GM12878 (cell line): ENCODE measurements at regions not wholly inside any gene's neighbourhood (a gene's known extent, or its start where the extent isn't known, plus 50 kb on each side); places are given as distances from the start of the nearest gene placed in this dataset.

Source experiments
- ATAC-seq: fragments of 200-7000 bp; cut with Tn5 transposase; 3 replicates; pipeline ENCODE4 v1.9.1; 2020; ENCODE audit warnings: mild to moderate bottlenecking, moderate library complexity
- BruUV-seq: library from RNA; stranded (reverse); fragments of 400-500 nt; replicated peaks from 2 replicates; lab custom pipeline; 2021; lab: Mats Ljungman, UMichigan
- CTCF ChIA-PET: fragments of 300-600 bp; sonication (Branson Sonifier 250); formaldehyde crosslinking; extraction: SDS; loops from one replicate; lab custom pipeline; 2021; ENCODE audit warnings: inconsistent platforms; lab: Yijun Ruan, JAX
- POLR2A ChIA-PET: fragments of 350-600 bp; formaldehyde crosslinking; extraction: SDS; loops from one replicate; lab custom pipeline; 2021; ENCODE audit warnings: inconsistent platforms; lab: Charles Lee
- RAD21 ChIA-PET: fragments of 300-600 bp; sonication (Branson Sonifier 250); formaldehyde crosslinking; loops from one replicate; lab custom pipeline; 2023; ENCODE audit warnings: antibody characterized with exemption; ENCODE audit not compliant: unreplicated experiment; lab: Charles Lee
- SMC1A ChIA-PET: fragments of 300-600 bp; sonication (Branson Sonifier 250); formaldehyde crosslinking; loops from one replicate; lab custom pipeline; 2023; ENCODE audit not compliant: unreplicated experiment, uncharacterized antibody; lab: Charles Lee
- DNase-seq: peaks from one replicate; pipeline ENCODE4 v3.0.0-alpha.2; 2011; ENCODE audit warnings: low read depth, low spot score
- FAIRE-seq: peaks from 3 replicates; lab custom pipeline; 2011; peaks lifted over from hg19 to GRCh38; lab: Jason Lieb, UNC
- H2AFZ ChIP-seq: 2 replicates; pipeline ENCODE4 v1.6.0; 2011; ENCODE audit warnings: low read depth, low read length, control low read depth; ENCODE audit not compliant: control insufficient read depth
- H3K27ac ChIP-seq: 2 replicates; pipeline ENCODE4 v1.5.1; 2011; ENCODE audit warnings: control low read depth; ENCODE audit not compliant: control insufficient read depth, insufficient read depth
- H3K27me3 ChIP-seq, 2 experiments: replicated peaks in 1 of 2; 2 replicates each; pipeline versions ENCODE4 v1.6.0 to v1.6.1; 2011; ENCODE audit warnings: low read length in 1 of 2; ENCODE audit not compliant: control insufficient read depth in 2 of 2, insufficient read depth in 2 of 2
- H3K36me3 ChIP-seq, 2 experiments: 2 replicates each; pipeline ENCODE4 v1.5.1; 2011; ENCODE audit warnings: low read length in 1 of 2; ENCODE audit not compliant: control insufficient read depth in 2 of 2, insufficient read depth in 2 of 2
- H3K4me1 ChIP-seq: 2 replicates; pipeline ENCODE4 v1.6.1; 2011; ENCODE audit warnings: mild to moderate bottlenecking, low read length, moderate library complexity, mixed read lengths; ENCODE audit not compliant: control insufficient read depth, insufficient read depth
- H3K4me2 ChIP-seq: 2 replicates; pipeline ENCODE4 v1.6.0; 2011; ENCODE audit warnings: control low read depth; ENCODE audit not compliant: control insufficient read depth, insufficient read depth
- H3K4me3 ChIP-seq: fragments of 200-600 bp; sonication (generic); 2 replicates; pipeline ENCODE4 v1.5.1; 2016
- H3K79me2 ChIP-seq: 2 replicates; pipeline ENCODE4 v1.6.0; 2011; ENCODE audit warnings: low read length; ENCODE audit not compliant: control insufficient read depth, insufficient read depth
- H3K9ac ChIP-seq: 2 replicates; pipeline ENCODE4 v1.8.0; 2011; ENCODE audit warnings: low read length, control low read depth, mixed read lengths; ENCODE audit not compliant: control insufficient read depth, insufficient read depth
- H3K9me3 ChIP-seq: replicated peaks from 3 replicates; pipeline ENCODE4 v1.5.1; 2011; ENCODE audit warnings: mild to moderate bottlenecking, low read length; ENCODE audit not compliant: control insufficient read depth, insufficient read depth
- H4K20me1 ChIP-seq: 2 replicates; pipeline ENCODE4 v1.6.0; 2011; ENCODE audit not compliant: control insufficient read depth, insufficient read depth
- ATF7 ChIP-seq: fragments of 450-650 bp; IDR thresholded peaks from 2 replicates; pipeline ENCODE4 v1.6.1; 2016; ENCODE audit warnings: low read depth, mild to moderate bottlenecking
- POLR2A ChIP-seq: IDR thresholded peaks from 2 replicates; pipeline ENCODE4 v1.6.1; 2011; ENCODE audit warnings: low read depth, mild to moderate bottlenecking, low read length
- PRDM15 ChIP-seq: fragments of 450-650 bp; formaldehyde crosslinking; IDR thresholded peaks from 2 replicates; pipeline ENCODE4 v1.4.0; 2020; ENCODE audit warnings: mild to moderate bottlenecking, moderate library complexity
- RFX5 ChIP-seq: IDR thresholded peaks from 2 replicates; pipeline ENCODE4 v1.6.1; 2011; ENCODE audit warnings: low read depth, low read length, improper control_type of control experiment
- ZNF207 ChIP-seq: fragments of 450-650 bp; IDR thresholded peaks from 2 replicates; pipeline ENCODE4 v1.6.1; 2014; ENCODE audit warnings: antibody characterized with exemption, mild to moderate bottlenecking, borderline replicate concordance
- WGBS: methylation state at CpG from one replicate; pipeline ENCODE4 v1.1.6; 2016; ENCODE audit warnings: low lambda C conversion rate; ENCODE audit not compliant: insufficient replicate concordance, insufficient coverage; ENCODE audit errors: missing lambda C conversion rate; 5-methylcytosine and 5-hydroxymethylcytosine counted together
- in situ Hi-C: fragments of 300-500 bp; cut with MboI; formaldehyde crosslinking; loops from 9 replicates; pipeline ENCODE4 v1.14.3; 2018; ENCODE audit warnings: mixed read lengths
- intact Hi-C: fragments of 100-400 bp; cut with micrococcal nuclease; formaldehyde crosslinking; loops from one replicate; pipeline ENCODE4 v1.14.2; 2022; ENCODE audit not compliant: unreplicated experiment

- TF ChIP-seq PRDM15 (CRISPR knock-in tag) (no peak), POLR2A (no peak)
These were observed 398.4 kb upstream of the RGS6 start (continued) for GRCh38 chr14:71533800-71534199.

GRCh38 chr14:71534506-71534905 lies 397.7 kb upstream of the RGS6 start:
- RAD21 ChIA-PET, result interaction anchor here (1.3 kb wide), 1 partner anchor 12 kb away, joined by 6 read pairs; no protein-coding TSS in a partner anchor
- in situ Hi-C loops (no loop called here), intact Hi-C loops (no loop called here)
- CTCF ChIA-PET, result interaction anchor here (2.1 to 3.3 kb wide), 2 partner anchors 12 to 17 kb away, joined by 6 to 18 read pairs; no protein-coding TSS in a partner anchor
- Histone ChIP-seq H3K27me3 (no peaks in the 10 kb centered on the region), H3K4me1 (peaks cover 11% of the 10 kb centered on the region; the same call in 1 of the 2 replicates), H4K20me1 (no peaks in the 10 kb centered on the region), H3K36me3 (peaks cover 2 to 12% of the 10 kb centered on the region in 2 experiments; a peak in 3 of 4 replicates), H3K4me3 (no peak overlapping the region), H3K4me2 (no peak overlapping the region), H3K27ac (no peak overlapping the region), H3K79me2 (peaks cover 14% of the 10 kb centered on the region), H3K9me3 (no peaks in the 10 kb centered on the region), H2AFZ (no peak overlapping the region), H3K9ac (no peak overlapping the region)
- DNase-seq (no peak), ATAC-seq (no peak), FAIRE-seq (no peak)
- WGBS, result 91% methylated on average over 1 of the region's 1 CpG
- SMC1A ChIA-PET, result interaction anchor here (1.1 to 8.8 kb wide), 4 partner anchors 13 to 234 kb away, joined by 3 to 79 read pairs (median 14); no protein-coding TSS in a partner anchor
- no TSS peak for BruUV-seq
- POLR2A ChIA-PET, result interaction anchor here (1.8 kb wide), 1 partner anchor 12 kb away, joined by 5 read pairs; no protein-coding TSS in a partner anchor
- TF ChIP-seq ZNF207, result no peak
- no peak for TF ChIP-seq ATF7
- TF ChIP-seq RFX5, result no peak
- TF ChIP-seq, all 136 proteins: peak for 0
